Stimulated activated CD8-positive, alpha-beta memory T cell treated with anti-CD3 and anti-CD28 coated beads, Interleukin-12 subunit alpha, Interleukin-12 subunit beta, amount 100 ng/mL, for 24 hours (primary cell): ENCODE measurements at regions not wholly inside any gene's neighbourhood (a gene's known extent, or its start where the extent isn't known, plus 50 kb on each side); places are given as distances from the start of the nearest gene placed in this dataset.
"Not testable (repeated sequence)": the region's sequence is repeated elsewhere in the genome, so short reads cannot be mapped to it uniquely, and the experiment has no call there.

Experiments used
- DNase-seq: peaks from one replicate; pipeline ENCODE4 v3.0.0-alpha.2; 2020; ENCODE audit errors: extremely low read depth

DNA sequence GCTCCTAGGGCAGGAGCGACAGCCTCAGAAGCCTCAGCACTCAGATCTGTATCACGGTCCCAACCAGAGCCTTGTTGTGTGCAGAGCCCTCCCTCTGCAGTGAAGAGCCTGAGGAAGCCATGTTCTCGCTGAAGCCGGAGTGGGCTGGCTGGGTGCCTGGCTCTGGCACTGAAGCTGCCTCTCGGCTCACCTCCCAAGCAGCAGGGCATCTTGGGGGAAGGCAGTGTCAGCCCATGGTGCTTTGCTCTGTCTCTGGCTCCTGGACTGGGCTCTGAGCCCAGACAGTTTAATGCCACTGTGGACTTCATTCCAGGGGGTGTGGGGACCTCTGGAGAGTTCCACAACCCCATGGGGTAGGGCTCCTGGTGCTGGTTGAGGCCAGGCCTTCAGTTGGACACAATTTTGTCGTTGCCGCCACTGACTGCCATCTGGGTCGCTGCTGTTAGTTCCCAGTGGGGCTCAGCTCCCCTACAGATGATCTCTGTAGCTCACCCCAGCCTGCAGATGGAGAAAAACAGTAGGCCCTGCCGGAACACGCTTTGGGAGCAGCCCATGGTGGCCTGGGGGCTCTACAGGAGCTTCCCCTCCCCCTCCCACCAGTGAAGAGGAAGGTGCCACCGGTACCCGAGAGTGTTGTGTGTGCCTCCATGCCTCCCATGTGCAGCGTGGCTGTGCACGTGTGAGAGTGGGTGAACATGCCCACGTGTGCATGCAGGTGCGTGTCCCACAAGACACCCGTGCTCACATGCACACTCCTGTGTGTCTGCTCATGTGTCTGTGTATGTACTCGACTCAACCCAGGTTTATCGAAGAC is 86.5 kb upstream of the B3GAT1 start:
- DNase-seq = no peak

- DNase-seq = no peak
Observed at GRCh38 chr11:134497586-134497985, 85.5 kb upstream of the B3GAT1 start.

- DNase-seq = not testable (repeated sequence)
Observed at GRCh38 chr11:134496058-134496457, 84.0 kb upstream of the B3GAT1 start.

- not testable (repeated sequence) for DNase-seq
Observed at GRCh38 chr11:134494395-134494794, 82.4 kb upstream of the B3GAT1 start.

- not testable (repeated sequence) for DNase-seq
Observed at GRCh38 chr11:134492411-134492810, 80.4 kb upstream of the B3GAT1 start.

- no peak for DNase-seq
Observed at GRCh38 chr11:134489728-134490127, 77.7 kb upstream of the B3GAT1 start.

DNA sequence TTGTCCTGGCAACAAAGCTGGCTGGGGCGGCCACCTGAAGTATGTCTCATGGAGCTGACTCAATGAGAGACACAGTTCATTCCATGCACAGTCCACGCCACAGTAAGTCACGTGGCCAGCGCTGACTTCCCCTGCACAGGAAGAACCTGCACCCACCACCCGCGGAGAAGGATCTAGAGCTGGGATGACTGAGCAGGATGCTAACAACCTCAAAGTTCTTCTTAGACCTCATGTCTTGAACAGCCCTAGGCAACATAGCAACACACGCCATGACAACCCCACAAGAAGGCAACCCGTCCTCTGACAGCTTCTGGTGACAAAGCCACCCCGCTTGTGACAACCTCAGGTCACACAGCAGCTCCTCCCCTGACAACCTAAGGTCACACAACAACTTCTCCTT is 76.9 kb upstream of the B3GAT1 start:
- DNase-seq = no peak

- no peak for DNase-seq
Observed at GRCh38 chr11:134488512-134488911, 76.5 kb upstream of the B3GAT1 start.

GRCh38 chr11:134487696-134488095 is 75.7 kb upstream of the B3GAT1 start:
- DNase-seq = no peak

DNA sequence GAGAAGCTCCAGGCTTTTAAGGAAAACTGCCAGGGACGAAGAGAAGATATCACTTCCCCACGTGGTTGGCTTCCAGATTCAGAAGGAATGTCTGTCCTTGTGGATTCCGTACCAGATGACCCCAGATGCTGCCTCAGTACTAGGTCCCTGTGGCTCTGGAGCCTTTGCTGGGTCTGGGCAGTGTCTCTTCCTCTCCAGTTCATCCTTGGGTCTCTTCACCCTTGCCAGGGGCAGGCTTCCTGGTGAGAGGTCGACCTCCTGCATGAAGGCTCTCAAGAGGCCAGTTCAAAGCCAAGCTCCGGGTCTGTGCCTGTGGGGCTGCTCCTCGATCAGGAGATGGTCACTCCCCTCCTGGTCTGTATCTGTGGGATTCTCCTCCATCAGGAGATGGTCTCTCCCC is 74.7 kb upstream of the B3GAT1 start:
- DNase-seq = no peak

DNA sequence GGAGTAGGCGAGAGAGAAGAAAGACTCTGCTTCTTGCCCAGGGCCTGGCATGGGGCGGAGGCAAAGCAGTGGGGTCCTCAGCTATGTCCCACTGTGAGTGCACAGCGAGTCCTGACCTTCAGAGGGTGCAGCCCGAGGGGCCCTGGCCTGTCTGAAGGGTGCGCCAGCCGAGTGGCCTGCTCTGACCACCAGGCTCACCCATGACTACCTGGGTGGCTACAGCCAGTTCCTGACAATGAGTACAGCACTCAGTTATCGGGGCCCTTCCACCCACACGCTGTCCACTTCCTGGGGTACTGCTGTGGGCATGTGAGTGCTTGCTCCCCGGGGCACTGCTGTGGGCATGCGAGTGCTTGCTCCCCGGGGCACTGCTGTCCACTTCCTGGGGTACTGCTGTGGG is 74.1 kb upstream of the B3GAT1 start:
- DNase-seq = no peak

DNA sequence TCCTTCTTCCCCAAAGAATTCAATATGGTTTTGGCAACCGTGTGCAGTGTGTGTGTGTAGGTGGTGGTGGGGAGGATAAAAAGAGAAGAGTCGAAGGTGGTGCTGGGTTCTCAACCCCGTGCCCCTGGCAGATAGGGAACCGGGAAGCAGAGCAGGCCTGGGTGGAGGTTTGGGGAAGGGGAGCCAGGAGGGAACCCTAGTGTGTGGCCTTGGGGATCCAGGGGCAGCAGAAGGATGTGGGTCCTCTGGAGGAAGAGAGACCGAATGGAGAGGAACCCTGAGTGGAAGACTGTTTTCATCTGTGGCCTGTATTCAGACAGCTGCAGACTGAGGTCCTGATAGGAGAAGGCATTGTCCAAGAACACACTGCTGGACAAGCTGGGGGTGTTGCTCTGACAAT is 73.3 kb upstream of the B3GAT1 start:
- DNase-seq = no peak

DNA sequence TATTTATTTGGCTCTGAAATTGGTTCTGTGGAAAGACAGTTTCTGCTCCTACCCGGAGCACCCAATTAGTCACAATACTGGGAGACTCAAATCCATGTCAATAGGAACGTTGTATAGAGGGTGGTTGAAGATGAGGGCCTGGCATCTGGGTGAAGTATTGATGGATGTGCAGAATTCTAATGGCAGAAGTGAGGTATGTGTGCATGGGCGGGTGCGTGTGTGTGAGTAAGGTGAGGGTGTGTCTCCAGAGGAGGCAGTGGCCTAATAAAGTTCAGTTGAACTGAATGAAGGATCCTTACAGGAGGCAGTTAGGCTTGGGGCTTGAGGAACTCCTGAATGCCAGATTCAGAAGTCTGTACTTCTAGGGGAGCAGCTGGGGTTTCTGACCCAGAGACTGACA is 71.8 kb upstream of the B3GAT1 start:
- no peak for DNase-seq

DNA sequence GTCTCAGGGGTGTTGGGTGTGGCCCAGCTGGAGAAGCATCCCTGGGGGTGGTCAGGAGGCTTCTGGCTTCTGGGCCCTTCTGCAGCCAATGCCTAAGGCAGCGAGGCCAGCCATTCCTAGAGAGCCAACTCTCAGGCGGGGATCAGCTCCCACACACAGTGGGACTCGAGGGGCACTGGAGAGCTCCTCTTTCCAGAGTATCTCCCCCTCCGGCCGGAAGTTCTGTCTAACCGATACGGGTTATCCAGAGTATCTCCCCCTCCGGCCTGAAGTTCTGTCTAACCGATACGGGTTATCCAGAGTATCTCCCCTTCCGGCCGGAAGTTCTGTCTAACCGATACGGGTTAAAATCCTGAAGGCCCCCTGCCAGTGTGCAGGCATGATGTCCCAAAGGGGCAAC is 71.2 kb upstream of the B3GAT1 start:
- DNase-seq = no peak

DNA sequence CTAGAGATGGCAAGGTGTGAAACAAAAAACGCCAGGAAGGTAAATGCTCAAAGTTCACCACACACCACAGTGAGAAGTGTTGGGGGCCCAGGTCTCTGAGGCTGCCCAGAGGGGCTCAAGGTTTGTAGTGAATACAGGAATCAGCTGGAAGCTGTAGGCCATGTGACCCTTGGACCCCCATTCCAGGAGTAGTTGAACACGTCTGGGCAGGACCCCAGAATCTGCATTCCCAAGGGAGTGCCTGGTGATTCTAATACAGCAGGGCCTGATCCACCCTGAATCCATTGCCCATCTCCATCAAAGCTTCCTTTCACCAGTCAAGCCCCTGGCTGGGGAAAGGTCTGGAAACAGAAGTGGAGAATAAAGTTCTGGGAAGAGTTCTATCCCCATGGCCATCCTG is 70.8 kb upstream of the B3GAT1 start:
- DNase-seq = no peak

DNA sequence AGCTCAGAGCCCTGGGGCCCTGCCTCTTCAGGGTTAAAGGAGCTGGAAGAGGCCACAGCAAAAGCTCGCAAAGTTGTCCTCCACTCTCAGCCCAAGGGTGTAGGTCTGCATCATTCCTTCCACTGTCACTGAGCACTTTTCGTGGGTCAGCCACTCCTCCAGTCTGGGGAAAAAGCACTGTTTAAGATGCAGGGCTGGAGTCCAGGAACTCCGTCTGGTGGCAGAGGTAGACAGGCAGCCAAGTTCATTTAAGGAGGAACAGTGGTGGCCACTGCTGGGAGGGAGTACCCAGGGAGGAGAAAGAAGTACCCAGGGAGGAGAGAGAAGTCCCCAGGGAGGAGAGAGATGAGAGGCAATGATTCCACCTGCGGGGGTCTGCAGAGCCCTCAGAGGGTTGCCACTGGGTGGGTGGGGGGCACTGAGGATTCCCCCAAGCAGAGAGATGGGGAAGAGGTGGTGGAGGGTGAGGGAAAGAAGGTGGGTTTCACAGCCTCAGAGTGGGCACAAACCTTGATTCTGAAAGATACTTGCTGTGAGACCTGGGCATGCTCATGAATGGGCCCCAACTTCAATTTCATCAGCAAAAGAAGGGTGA is 70.0 kb upstream of the B3GAT1 start:
- no peak for DNase-seq

GRCh38 chr11:134481135-134481534 is 69.1 kb upstream of the B3GAT1 start:
- no peak for DNase-seq

DNA sequence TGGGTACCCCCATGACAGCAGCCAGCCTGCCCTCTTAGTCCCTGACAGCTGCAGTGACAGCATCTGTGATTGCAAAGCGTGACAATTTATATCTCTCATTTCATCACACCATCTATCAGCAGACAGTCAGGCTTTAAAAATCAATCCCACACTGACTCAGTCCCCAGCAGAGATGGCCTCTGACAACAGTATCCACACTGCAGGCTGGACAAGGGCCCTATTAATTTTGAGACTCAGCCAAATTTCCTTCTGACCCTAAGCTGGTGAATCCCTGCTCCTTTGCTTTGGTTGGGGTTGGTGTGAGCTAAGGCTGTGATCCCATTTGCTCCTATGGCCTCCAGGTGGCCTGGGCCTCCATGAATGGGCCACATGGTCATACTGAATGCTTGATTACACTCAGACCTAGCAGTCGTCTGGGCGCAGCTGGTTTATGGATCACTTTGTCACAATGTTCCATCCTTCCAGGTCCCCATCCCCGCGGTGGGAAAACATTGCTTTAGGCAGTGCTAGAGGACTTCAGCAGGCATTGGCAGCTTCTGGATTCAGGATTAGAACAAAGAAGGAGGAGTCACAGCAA is 68.2 kb upstream of the B3GAT1 start:
- no peak for DNase-seq

DNA sequence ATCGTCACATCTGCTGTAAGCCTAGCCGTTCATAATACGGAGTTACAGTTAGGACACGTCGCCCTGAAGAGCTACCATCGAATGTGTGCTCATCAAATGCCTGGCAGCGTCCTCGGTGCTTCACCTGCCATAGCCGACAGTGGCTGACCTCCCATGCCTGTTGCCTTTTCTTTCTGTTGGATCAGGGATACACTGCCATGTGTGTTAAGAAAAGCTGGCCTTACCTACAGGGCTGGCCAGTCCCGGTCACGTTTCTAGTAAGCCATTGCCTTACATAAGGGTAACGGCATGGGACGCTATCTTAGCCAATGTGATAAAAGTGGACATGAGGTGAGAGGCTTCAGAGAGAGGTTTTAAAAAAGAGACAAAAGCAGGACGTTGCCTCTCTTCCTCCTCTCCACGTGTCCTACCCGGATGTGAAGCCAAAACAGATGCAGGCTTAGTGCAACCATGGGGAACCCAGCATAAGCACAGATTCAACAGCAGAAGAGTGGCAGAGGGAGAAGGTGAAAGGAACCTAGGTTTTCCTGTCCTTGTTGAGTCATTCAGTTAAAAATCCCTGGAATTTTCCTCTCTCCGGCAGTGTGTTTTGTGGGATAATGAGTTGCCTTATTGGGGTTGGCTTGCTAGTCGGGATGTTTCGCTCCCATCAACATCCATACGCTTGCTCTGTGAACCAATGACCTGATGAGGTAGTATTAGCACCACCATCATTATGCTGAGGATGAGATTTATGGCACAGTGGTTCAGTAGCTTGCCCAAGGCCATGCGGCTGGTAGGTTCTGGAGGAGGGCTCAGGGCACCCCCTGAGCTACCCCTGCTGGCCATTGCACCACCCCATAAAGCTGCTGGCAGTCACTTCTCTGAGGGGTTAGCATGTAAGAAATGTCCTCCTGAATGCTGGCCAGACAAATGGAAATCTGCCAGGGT is 67.4 kb upstream of the B3GAT1 start:
- no peak for DNase-seq

- DNase-seq = no peak
Observed at GRCh38 chr11:134478611-134479010, 66.6 kb upstream of the B3GAT1 start.

DNA sequence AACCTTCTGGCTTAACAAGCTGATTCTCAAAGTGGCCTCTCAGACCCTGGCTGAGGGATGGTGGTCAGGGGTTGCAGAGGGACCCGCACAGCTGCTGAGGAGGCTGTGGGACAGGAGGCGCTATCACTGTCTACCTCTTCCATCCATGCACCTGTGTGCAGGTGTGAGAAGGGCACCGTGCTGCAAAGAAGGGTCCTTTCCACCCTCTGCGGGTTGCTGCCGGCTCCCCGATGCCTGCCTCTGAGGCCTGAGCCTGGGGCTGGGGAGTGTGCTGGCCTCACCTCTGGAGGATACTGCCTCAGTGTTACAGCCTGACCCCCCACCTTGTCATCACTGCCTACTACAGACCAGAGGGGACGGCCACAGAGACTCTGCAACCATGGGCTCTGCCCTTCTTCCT is 66.1 kb upstream of the B3GAT1 start:
- DNase-seq = no peak

GRCh38 chr11:134477486-134477885 is 65.4 kb upstream of the B3GAT1 start:
- no peak for DNase-seq
